Fibroblast of skin of left biceps (primary cell): ENCODE measurements at regions not wholly inside any gene's neighbourhood (a gene's known extent, or its start where the extent isn't known, plus 50 kb on each side); places are given as distances from the start of the nearest gene placed in this dataset.
"Not testable (repeated sequence)": the region's sequence is repeated elsewhere in the genome, so short reads cannot be mapped to it uniquely, and the experiment has no call there.

Source experiments
- DNase-seq, 2 experiments: peaks; one replicate each; pipeline ENCODE4 v3.0.0-alpha.2; 2013; ENCODE audit warnings: low read depth in 2 of 2

- DNase-seq, result no peak
Measured at GRCh38 chr4:95779447-95779846, 60.4 kb upstream of the PDHA2 start.

GRCh38 chr4:95778666-95779065, 61.2 kb upstream of the PDHA2 start:
- DNase-seq, result no peak

GRCh38 chr4:95770605-95771004, 69.3 kb upstream of the PDHA2 start:
- DNase-seq, result not testable (repeated sequence)

- no peak for DNase-seq
Measured at GRCh38 chr4:95764961-95765360, 74.9 kb upstream of the PDHA2 start.

GRCh38 chr4:95761871-95762270, 78.0 kb upstream of the PDHA2 start:
- no peak for DNase-seq

GRCh38 chr4:95761426-95761825, 78.5 kb upstream of the PDHA2 start:
- DNase-seq, result no peak

GRCh38 chr4:95760646-95761045, 79.2 kb upstream of the PDHA2 start:
- not testable (repeated sequence) for DNase-seq

- no peak for DNase-seq
Measured at GRCh38 chr4:95758001-95758400, 81.9 kb upstream of the PDHA2 start.

- DNase-seq, result no peak
Measured at GRCh38 chr4:95754667-95755066, 85.2 kb upstream of the PDHA2 start.

- no peak for DNase-seq
Measured at GRCh38 chr4:95749204-95749603, 90.7 kb upstream of the PDHA2 start.

GRCh38 chr4:95742872-95743271, 97.0 kb upstream of the PDHA2 start:
- DNase-seq, result no peak

GRCh38 chr4:95742179-95742578, 97.7 kb upstream of the PDHA2 start:
- DNase-seq, result no peak

GRCh38 chr4:95732061-95732460, 107.8 kb upstream of the PDHA2 start:
- no peak for DNase-seq

GRCh38 chr4:95729596-95729995, 110.3 kb upstream of the PDHA2 start:
- DNase-seq, result no peak

- DNase-seq, result peak in 1 of 2 experiments; percentile 9
Measured at GRCh38 chr4:95728145-95728544, 111.7 kb upstream of the PDHA2 start.

- no peak for DNase-seq
Measured at GRCh38 chr4:95715830-95716229, 124.1 kb upstream of the PDHA2 start.

GRCh38 chr4:95714571-95714970, 125.3 kb upstream of the PDHA2 start:
- no peak for DNase-seq

- no peak for DNase-seq
Measured at GRCh38 chr4:95705323-95705722, 134.6 kb upstream of the PDHA2 start.

GRCh38 chr4:95701500-95702170, 138.3 kb upstream of the PDHA2 start:
- no peak for DNase-seq

GRCh38 chr4:95694411-95694810, 145.5 kb upstream of the PDHA2 start:
- no peak for DNase-seq

GRCh38 chr4:95693594-95693993, 144.8 kb upstream of the UNC5C start:
- DNase-seq, result no peak

GRCh38 chr4:95676190-95676589, 127.4 kb upstream of the UNC5C start:
- DNase-seq, result no peak

GRCh38 chr4:95675623-95676022, 126.8 kb upstream of the UNC5C start:
- DNase-seq, result no peak

- DNase-seq, result no peak
Measured at GRCh38 chr4:95674521-95674981, 125.8 kb upstream of the UNC5C start.
